ENCODE measurements at regions not wholly inside any gene's neighbourhood (a gene's known extent, or its start where the extent isn't known, plus 50 kb on each side); places are given as distances from the start of the nearest gene placed in this dataset.
A peak's percentile ranks its signal among the peaks of the same experiment; 100 is the strongest.

DNA sequence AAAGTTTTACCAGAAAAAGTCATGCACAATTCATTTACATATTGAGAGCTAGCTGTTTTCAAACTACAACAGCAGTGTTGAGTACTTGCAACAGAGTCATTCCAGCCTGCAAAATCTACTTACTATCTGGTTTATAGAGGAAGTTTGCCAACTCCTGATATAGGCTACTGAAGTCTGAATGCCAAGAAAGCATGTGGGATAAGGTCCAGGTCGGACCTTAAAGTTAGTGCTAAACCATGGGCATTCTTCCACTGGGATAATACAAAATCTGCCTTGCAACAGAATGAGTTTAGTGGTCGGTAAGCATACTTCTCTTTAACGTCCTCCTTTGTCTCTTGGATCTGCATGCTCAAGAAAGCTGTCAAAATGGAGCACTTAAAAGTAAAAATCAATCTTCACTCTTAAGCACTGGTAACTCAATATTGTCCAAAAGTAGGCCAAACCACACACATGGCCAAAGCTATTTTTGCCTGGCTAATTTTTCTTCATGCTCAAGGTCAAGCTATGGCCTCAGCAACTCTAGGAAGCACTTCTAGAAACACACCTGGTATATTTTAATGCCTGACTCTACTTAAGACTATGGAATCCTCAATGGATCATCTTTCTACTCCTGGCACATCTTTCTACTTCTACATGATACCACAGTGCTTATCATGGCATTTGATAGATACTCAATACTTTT, 364.9 kb upstream of the KITLG start:
- no peak for DNase-seq (ENCODE audit: low read depth)
- TF ChIP-seq, protein P1, sequence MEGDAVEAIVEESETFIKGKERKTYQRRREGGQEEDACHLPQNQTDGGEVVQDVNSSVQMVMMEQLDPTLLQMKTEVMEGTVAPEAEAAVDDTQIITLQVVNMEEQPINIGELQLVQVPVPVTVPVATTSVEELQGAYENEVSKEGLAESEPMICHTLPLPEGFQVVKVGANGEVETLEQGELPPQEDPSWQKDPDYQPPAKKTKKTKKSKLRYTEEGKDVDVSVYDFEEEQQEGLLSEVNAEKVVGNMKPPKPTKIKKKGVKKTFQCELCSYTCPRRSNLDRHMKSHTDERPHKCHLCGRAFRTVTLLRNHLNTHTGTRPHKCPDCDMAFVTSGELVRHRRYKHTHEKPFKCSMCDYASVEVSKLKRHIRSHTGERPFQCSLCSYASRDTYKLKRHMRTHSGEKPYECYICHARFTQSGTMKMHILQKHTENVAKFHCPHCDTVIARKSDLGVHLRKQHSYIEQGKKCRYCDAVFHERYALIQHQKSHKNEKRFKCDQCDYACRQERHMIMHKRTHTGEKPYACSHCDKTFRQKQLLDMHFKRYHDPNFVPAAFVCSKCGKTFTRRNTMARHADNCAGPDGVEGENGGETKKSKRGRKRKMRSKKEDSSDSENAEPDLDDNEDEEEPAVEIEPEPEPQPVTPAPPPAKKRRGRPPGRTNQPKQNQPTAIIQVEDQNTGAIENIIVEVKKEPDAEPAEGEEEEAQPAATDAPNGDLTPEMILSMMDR (conservative IDR thresholded peaks at IDR 0.05; ENCODE audit: control insufficient read depth, insufficient read depth, low read depth, low read length) = no peak
- H3K4me3 ChIP-seq (ENCODE audit: control insufficient read depth, low read depth, low read length) = no peak overlapping the region

DNA sequence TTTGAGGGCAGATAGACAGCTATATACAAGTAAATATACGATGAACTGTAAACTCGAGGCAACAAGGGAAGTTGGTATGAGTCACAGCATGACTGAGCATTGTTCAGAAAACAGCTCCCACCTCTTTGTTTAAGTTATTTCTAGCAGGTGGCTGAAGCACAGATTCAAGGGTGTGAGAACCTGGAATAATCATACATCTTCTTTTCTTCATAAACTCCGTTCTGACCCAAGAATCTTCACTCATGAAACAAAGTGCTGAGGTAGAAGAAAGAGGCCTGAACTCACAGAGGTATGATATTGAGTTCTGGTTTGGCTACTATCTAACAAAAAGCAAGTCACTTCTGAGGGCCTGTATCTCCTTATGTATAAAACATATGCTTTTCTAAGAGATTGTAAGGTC, 364.1 kb upstream of the KITLG start:
- H3K4me3 ChIP-seq (ENCODE audit: control insufficient read depth, low read depth, low read length) = no peak overlapping the region
- TF ChIP-seq, protein P1 (conservative IDR thresholded peaks at IDR 0.05; ENCODE audit: control insufficient read depth, insufficient read depth, low read depth, low read length) = no peak
- peak; percentile 67 for DNase-seq (ENCODE audit: low read depth)

- H3K4me3 ChIP-seq (ENCODE audit: control insufficient read depth, low read depth, low read length) = no peak overlapping the region
- TF ChIP-seq, protein P1 (conservative IDR thresholded peaks at IDR 0.05; ENCODE audit: control insufficient read depth, insufficient read depth, low read depth, low read length) = no peak
- DNase-seq (ENCODE audit: low read depth) = no peak
Measured at GRCh38 chr12:88940854-88941253, 360.6 kb upstream of the KITLG start.

- no peak overlapping the region for H3K4me3 ChIP-seq (ENCODE audit: control insufficient read depth, low read depth, low read length)
- TF ChIP-seq, protein P1 (conservative IDR thresholded peaks at IDR 0.05; ENCODE audit: control insufficient read depth, insufficient read depth, low read depth, low read length) = no peak
- peak; percentile 41 for DNase-seq (ENCODE audit: low read depth)
Measured at GRCh38 chr12:88935856-88936255, 355.6 kb upstream of the KITLG start.

DNA sequence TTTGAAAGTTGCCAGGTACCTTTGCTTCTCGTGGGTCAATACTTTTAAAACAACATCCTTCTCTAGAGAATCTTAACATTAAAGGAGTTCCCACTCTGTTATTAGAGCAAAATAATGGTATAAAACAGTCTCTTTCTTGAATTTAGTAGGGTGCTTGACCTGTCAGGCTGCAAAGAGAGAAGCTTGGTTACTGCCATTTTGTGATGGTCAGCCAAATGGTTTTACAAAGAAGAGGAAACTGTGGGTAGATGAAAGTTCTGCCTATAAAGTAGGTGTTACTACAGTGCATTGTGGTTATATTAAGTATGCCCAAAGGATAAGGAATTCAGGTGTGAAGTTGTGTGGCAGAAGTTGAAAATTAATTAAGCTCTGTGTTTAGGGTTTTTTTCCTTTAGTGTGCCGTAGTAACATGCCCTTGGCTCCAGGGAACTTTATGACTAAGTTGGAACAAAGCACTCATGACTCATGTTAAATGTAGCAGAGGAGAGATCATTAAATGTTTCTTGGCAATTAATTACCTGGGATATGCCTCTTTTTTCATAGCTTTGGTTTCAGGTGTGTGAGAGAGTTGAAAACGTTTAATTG, 354.0 kb upstream of the KITLG start:
- peak; percentile 68 for DNase-seq (ENCODE audit: low read depth)
- TF ChIP-seq, protein P1 (conservative IDR thresholded peaks at IDR 0.05; ENCODE audit: control insufficient read depth, insufficient read depth, low read depth, low read length) = no peak
- H3K4me3 ChIP-seq (ENCODE audit: control insufficient read depth, low read depth, low read length) = no peak overlapping the region

DNA sequence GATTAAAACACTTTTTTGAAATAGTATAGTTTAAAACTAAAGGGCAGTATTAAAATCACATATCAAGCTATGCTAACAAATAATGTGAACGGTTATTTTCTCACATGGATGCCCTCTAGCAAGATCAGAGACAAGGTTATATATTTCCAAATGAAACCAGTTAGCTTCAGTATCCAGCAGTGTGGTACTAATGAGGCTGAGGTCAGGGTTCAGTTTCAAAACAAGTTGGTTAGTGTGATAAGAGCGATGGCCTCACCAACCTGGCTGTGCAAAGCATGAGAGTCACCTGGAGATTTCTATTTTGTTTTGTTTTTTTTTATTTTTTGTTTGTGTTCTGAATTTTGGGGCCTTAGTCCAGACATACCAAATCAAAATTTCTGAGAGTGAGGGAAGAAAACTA, 352.2 kb upstream of the KITLG start:
- DNase-seq (ENCODE audit: low read depth) = no peak
- TF ChIP-seq, protein P1 (conservative IDR thresholded peaks at IDR 0.05; ENCODE audit: control insufficient read depth, insufficient read depth, low read depth, low read length) = no peak
- no peak overlapping the region for H3K4me3 ChIP-seq (ENCODE audit: control insufficient read depth, low read depth, low read length)

All from fibroblast of mammary gland (primary cell).